ENCODE measurements at regions not wholly inside any gene's neighbourhood (a gene's known extent, or its start where the extent isn't known, plus 50 kb on each side); places are given as distances from the start of the nearest gene placed in this dataset.

GRCh38 chr6:43843669-43844171, 73.7 kb downstream of the VEGFA start:
- no peak overlapping the region for H2BK5ac ChIP-seq (ENCODE audit: insufficient read length, low read length)
- H3K4me1 Mint-ChIP-seq: peaks cover 9 to 15% of the 10 kb centered on the region in 2 experiments; a peak in 3 of 4 replicates
- H2BK120ac ChIP-seq (ENCODE audit: low read depth, low read length, poor library complexity, severe bottlenecking): no peak overlapping the region
- no peak overlapping the region for H2AFZ ChIP-seq (ENCODE audit: low read length)
- H3K23me2 ChIP-seq (ENCODE audit: insufficient read length, low read depth, low read length, poor library complexity, severe bottlenecking): no peaks in the 10 kb centered on the region
- H3K9me3 Mint-ChIP-seq: no peaks in the 10 kb centered on the region
- no peak overlapping the region for H3K56ac ChIP-seq (ENCODE audit: insufficient read length, low read depth, low read length)
- H2AK5ac ChIP-seq (ENCODE audit: insufficient read length, low read length): no peak overlapping the region
- no peak overlapping the region for H4K8ac ChIP-seq (replicated peaks; ENCODE audit: insufficient read length, low read depth, low read length)
- no peak for DNase-seq
- H3K9me3 ChIP-seq (ENCODE audit: control insufficient read depth, low read depth, low read length): no peaks in the 10 kb centered on the region
- H3K4me1 ChIP-seq (ENCODE audit: insufficient read depth, low read length): no peaks in the 10 kb centered on the region
- H4K5ac ChIP-seq (ENCODE audit: insufficient read length, low read depth, low read length): no peak overlapping the region
- H3K18ac ChIP-seq (ENCODE audit: insufficient read length, low read depth, low read length): no peak overlapping the region
- no peak overlapping the region for H3K4me3 Mint-ChIP-seq
- no CpG with 5 or more reads among the region's 4 CpGs for WGBS (ENCODE audit: extremely low coverage, insufficient read length, low lambda C conversion rate)
- no peak overlapping the region for H3K4ac ChIP-seq (ENCODE audit: low read depth, low read length)
- H3K14ac ChIP-seq (ENCODE audit: insufficient read depth, low read length): no peak overlapping the region
- no peak overlapping the region for H3K23ac ChIP-seq (ENCODE audit: insufficient read length, low read depth, low read length)
- no peak overlapping the region for H2BK20ac ChIP-seq (ENCODE audit: low read depth, low read length, poor library complexity, severe bottlenecking)
- no peak overlapping the region for H3T11ph ChIP-seq (ENCODE audit: low read length)
- H3K9ac ChIP-seq (ENCODE audit: extremely low read depth, insufficient read length, low read length): no peak overlapping the region
- no peak overlapping the region for H3K4me2 ChIP-seq (ENCODE audit: insufficient read depth, insufficient read length, low read length)
- H3K36me3 Mint-ChIP-seq (ENCODE audit: insufficient read depth in 1 of 3, low read depth in 3 of 3): no peaks in the 10 kb centered on the region
- no peaks in the 10 kb centered on the region for H3K27me3 ChIP-seq (ENCODE audit: insufficient read depth, low read length)
- H3K79me1 ChIP-seq (ENCODE audit: insufficient read depth, low read depth, low read length, poor library complexity, severe bottlenecking): no peaks in the 10 kb centered on the region
- no peaks in the 10 kb centered on the region for H4K20me1 ChIP-seq (ENCODE audit: control insufficient read depth, insufficient read depth, insufficient read length)
- no peak for TF ChIP-seq CTCF (conservative IDR thresholded peaks at IDR 0.05)
- H3K27ac ChIP-seq (ENCODE audit: insufficient read length, low read depth, low read length): no peak overlapping the region
- H4K91ac ChIP-seq (ENCODE audit: insufficient read length, low read depth, low read length): no peak overlapping the region
- no peak overlapping the region for H2BK12ac ChIP-seq (ENCODE audit: insufficient read length, low read depth, low read length)
- no peaks in the 10 kb centered on the region for H3K79me2 ChIP-seq (ENCODE audit: insufficient read depth, low read length)
- H2BK15ac ChIP-seq (ENCODE audit: low read depth, low read length): no peak overlapping the region
- peaks cover 3% of the 10 kb centered on the region; the same call in 1 of the 2 replicates for H3K27me3 Mint-ChIP-seq (ENCODE audit: low read depth)
- H3K27ac Mint-ChIP-seq: no peak overlapping the region
